ENCODE measurements at regions not wholly inside any gene's neighbourhood (a gene's known extent, or its start where the extent isn't known, plus 50 kb on each side); places are given as distances from the start of the nearest gene placed in this dataset.

- Histone ChIP-seq H3K4me2 (ENCODE audit: low read length) (no peak overlapping the region), H3K9me2 (ENCODE audit: insufficient read depth, low read length) (no peaks in the 10 kb centered on the region), H3K79me2 (replicated peaks; ENCODE audit: insufficient read depth, low read length) (no peaks in the 10 kb centered on the region), H3K27ac (ENCODE audit: low read length) (no peak overlapping the region), H3K36me3 (ENCODE audit: insufficient read depth, low read length) (no peaks in the 10 kb centered on the region), H3K9me3 (ENCODE audit: low read length) (no peaks in the 10 kb centered on the region), H3F3A (ENCODE audit: insufficient read depth, low read length, poor library complexity, severe bottlenecking) (no peaks in the 10 kb centered on the region), H4K20me1 (ENCODE audit: insufficient read depth) (no peaks in the 10 kb centered on the region), H2AFZ (ENCODE audit: low read depth, low read length) (no peak overlapping the region), H3K27me3 (ENCODE audit: insufficient read depth, low read depth, low read length) (no peaks in the 10 kb centered on the region), H3K9ac (ENCODE audit: low read length) (no peak overlapping the region), H3K4me3 (ENCODE audit: low read length) (no peak overlapping the region)
- TF ChIP-seq TAF1 (IDR thresholded peaks at IDR 0.05; ENCODE audit: low read depth) (no peak), CTCF (IDR thresholded peaks at IDR 0.05; ENCODE audit: poor library complexity, severe bottlenecking) (no peak), EZH2 (IDR thresholded peaks at IDR 0.05; ENCODE audit: borderline replicate concordance, insufficient read depth, low read length, poor library complexity, severe bottlenecking) (no peak), REST (IDR thresholded peaks at IDR 0.05; ENCODE audit: borderline replicate concordance) (no peak), SMC3 (conservative IDR thresholded peaks at IDR 0.05; ENCODE audit: poor library complexity) (no peak), POLR2AphosphoS5 (IDR thresholded peaks at IDR 0.05) (no peak), MXI1 (conservative IDR thresholded peaks at IDR 0.05; ENCODE audit: poor library complexity, severe bottlenecking) (no peak), EP300 (conservative IDR thresholded peaks at IDR 0.05; ENCODE audit: poor library complexity, severe bottlenecking) (no peak), RAD21 (conservative IDR thresholded peaks at IDR 0.05) (no peak)
Measured at GRCh38 chr3:28033059-28033784, 208.2 kb upstream of the CMC1 start.

- no peak overlapping the region for H3K4me2 ChIP-seq (ENCODE audit: low read length)
- H3K9me3 ChIP-seq (ENCODE audit: low read length) = no peaks in the 10 kb centered on the region
- H2AFZ ChIP-seq (ENCODE audit: low read depth, low read length) = no peak overlapping the region
- H3K27ac ChIP-seq (ENCODE audit: low read length) = no peak overlapping the region
- H4K20me1 ChIP-seq (ENCODE audit: insufficient read depth) = no peaks in the 10 kb centered on the region
- no peaks in the 10 kb centered on the region for H3K36me3 ChIP-seq (ENCODE audit: insufficient read depth, low read length)
- no peak overlapping the region for H3K4me3 ChIP-seq (ENCODE audit: low read length)
- H3K9me2 ChIP-seq (ENCODE audit: insufficient read depth, low read length) = no peaks in the 10 kb centered on the region
- H3F3A ChIP-seq (ENCODE audit: insufficient read depth, low read length, poor library complexity, severe bottlenecking) = no peaks in the 10 kb centered on the region
- H3K27me3 ChIP-seq (ENCODE audit: insufficient read depth, low read depth, low read length) = no peaks in the 10 kb centered on the region
- H3K9ac ChIP-seq (ENCODE audit: low read length) = no peak overlapping the region
- TF ChIP-seq CTCF (IDR thresholded peaks at IDR 0.05; ENCODE audit: poor library complexity, severe bottlenecking) (no peak), EP300 (conservative IDR thresholded peaks at IDR 0.05; ENCODE audit: poor library complexity, severe bottlenecking) (no peak), MXI1 (conservative IDR thresholded peaks at IDR 0.05; ENCODE audit: poor library complexity, severe bottlenecking) (no peak), EZH2 (IDR thresholded peaks at IDR 0.05; ENCODE audit: borderline replicate concordance, insufficient read depth, low read length, poor library complexity, severe bottlenecking) (no peak), RAD21 (conservative IDR thresholded peaks at IDR 0.05) (no peak), REST (IDR thresholded peaks at IDR 0.05; ENCODE audit: borderline replicate concordance) (no peak)
- no peaks in the 10 kb centered on the region for H3K79me2 ChIP-seq (replicated peaks; ENCODE audit: insufficient read depth, low read length)
Measured at GRCh38 chr3:28036599-28037575, 204.5 kb upstream of the CMC1 start.
